NCI-H748 (cell line): ENCODE measurements at regions not wholly inside any gene's neighbourhood (a gene's known extent, or its start where the extent isn't known, plus 50 kb on each side); places are given as distances from the start of the nearest gene placed in this dataset.

Experiments used
- DNase-seq: peaks from one replicate; lab custom pipeline; 2025; ENCODE audit not compliant: unreplicated experiment; lab: John Stamatoyannopoulos, UW

GRCh38 chr11:28703371-28703770, 595.2 kb downstream of the METTL15 start:
- peak; percentile 25 for DNase-seq

- no peak for DNase-seq
Observed at GRCh38 chr11:28702871-28703270, 594.7 kb downstream of the METTL15 start.

GRCh38 chr11:28702450-28702790, 594.2 kb downstream of the METTL15 start:
- no peak for DNase-seq

- DNase-seq: no peak
Observed at GRCh38 chr11:28701760-28702449, 593.7 kb downstream of the METTL15 start.

GRCh38 chr11:28699701-28700100, 591.5 kb downstream of the METTL15 start:
- DNase-seq: no peak

- DNase-seq: peak; percentile 62
Observed at GRCh38 chr11:28697920-28698827, 590.0 kb downstream of the METTL15 start.

GRCh38 chr11:28696591-28696990, 588.4 kb downstream of the METTL15 start:
- DNase-seq: no peak

GRCh38 chr11:28690746-28691145, 582.6 kb downstream of the METTL15 start:
- DNase-seq: no peak

- DNase-seq: no peak
Observed at GRCh38 chr11:28684011-28684586, 575.9 kb downstream of the METTL15 start.

GRCh38 chr11:28679795-28680468, 571.7 kb downstream of the METTL15 start:
- no peak for DNase-seq

GRCh38 chr11:28677721-28678120, 569.5 kb downstream of the METTL15 start:
- no peak for DNase-seq

GRCh38 chr11:28675183-28675582, 567.0 kb downstream of the METTL15 start:
- DNase-seq: no peak

GRCh38 chr11:28674433-28675103, 566.4 kb downstream of the METTL15 start:
- DNase-seq: peak; percentile 28

- DNase-seq: no peak
Observed at GRCh38 chr11:28673691-28674432, 565.7 kb downstream of the METTL15 start.

GRCh38 chr11:28671274-28671673, 563.1 kb downstream of the METTL15 start:
- DNase-seq: no peak

GRCh38 chr11:28666632-28667031, 558.4 kb downstream of the METTL15 start:
- no peak for DNase-seq

- DNase-seq: no peak
Observed at GRCh38 chr11:28659716-28660348, 551.6 kb downstream of the METTL15 start.

GRCh38 chr11:28657378-28658030, 549.3 kb downstream of the METTL15 start:
- no peak for DNase-seq

- DNase-seq: no peak
Observed at GRCh38 chr11:28654191-28654590, 546.0 kb downstream of the METTL15 start.
